ENCODE measurements at regions not wholly inside any gene's neighbourhood (a gene's known extent, or its start where the extent isn't known, plus 50 kb on each side); places are given as distances from the start of the nearest gene placed in this dataset.

DNA sequence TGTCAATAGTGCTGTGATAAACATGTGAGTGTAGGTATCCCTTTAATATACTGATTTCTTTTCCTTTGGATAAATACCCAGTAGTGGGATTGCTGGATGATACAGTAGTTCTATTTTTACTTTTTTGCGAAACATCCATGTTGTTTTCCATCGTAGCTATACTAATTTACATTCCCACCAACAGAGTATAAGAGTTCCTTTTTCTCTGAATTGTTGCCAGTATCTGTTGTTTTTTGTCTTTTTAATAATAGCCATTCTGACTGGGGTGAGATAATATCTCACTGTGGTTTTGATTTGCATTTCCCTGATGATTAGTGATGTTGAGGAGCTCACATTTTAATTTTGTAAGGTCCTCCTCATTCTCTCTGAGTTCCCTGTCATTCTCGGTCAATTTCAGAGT is 71.1 kb upstream of the NFIL3 start:
- Histone ChIP-seq H3K9me3 (ENCODE audit: control insufficient read depth, low read depth, low read length) (no peaks in the 10 kb centered on the region), H3K4me1 (ENCODE audit: control insufficient read depth, extremely low read depth, insufficient read depth, low read length) (peaks cover 4% of the 10 kb centered on the region), H3K9me1 (ENCODE audit: control insufficient read depth, extremely low read depth, insufficient read depth, low read length) (no peaks in the 10 kb centered on the region), H3K36me3 (ENCODE audit: control insufficient read depth in 2 of 2, extremely low read depth in 1 of 2, insufficient read depth in 2 of 2, low read length in 2 of 2) (no peaks in the 10 kb centered on the region), H4K20me1 (ENCODE audit: control insufficient read depth, extremely low read depth, insufficient read depth, low read length) (no peaks in the 10 kb centered on the region), H3K9ac (ENCODE audit: control insufficient read depth, extremely low read depth, insufficient read depth, low read length) (no peak overlapping the region), H3K79me2 (ENCODE audit: control insufficient read depth, insufficient read depth, low read length) (no peaks in the 10 kb centered on the region), H3K27me3 (ENCODE audit: control insufficient read depth, extremely low read depth, insufficient read depth, low read length) (peaks cover 7% of the 10 kb centered on the region), H3K4me2 (ENCODE audit: control insufficient read depth, extremely low read depth, insufficient read depth, low read depth, low read length) (no peak overlapping the region), H3K4me3 (ENCODE audit: control insufficient read depth in 2 of 3, extremely low read depth in 1 of 3, insufficient read depth in 2 of 3, low read depth in 1 of 3, low read length in 3 of 3) (no peak overlapping the region), H2AFZ (ENCODE audit: control insufficient read depth, low read length) (no peak overlapping the region), H3K27ac (ENCODE audit: control insufficient read depth, insufficient read depth, low read length) (no peak overlapping the region)
- DNase-seq (ENCODE audit: low read depth, low spot score) = no peak
- dilution Hi-C loops (cut with MboI; ENCODE audit: extremely low pct_ligation_motif_present, low sequenced_read_pairs) = no loop called here
- TF ChIP-seq CTCF (optimal IDR thresholded peaks at IDR 0.05 in 1 of 3, IDR thresholded peaks at IDR 0.05 in 1 of 3, conservative IDR thresholded peaks at IDR 0.05 in 1 of 3; ENCODE audit: extremely low read depth in 1 of 3, insufficient read depth in 2 of 3, low read length in 3 of 3) = no peak
- TF ChIP-seq EZH2 (IDR thresholded peaks at IDR 0.05; ENCODE audit: low read length) = no peak
- FAIRE-seq = no peak

DNA sequence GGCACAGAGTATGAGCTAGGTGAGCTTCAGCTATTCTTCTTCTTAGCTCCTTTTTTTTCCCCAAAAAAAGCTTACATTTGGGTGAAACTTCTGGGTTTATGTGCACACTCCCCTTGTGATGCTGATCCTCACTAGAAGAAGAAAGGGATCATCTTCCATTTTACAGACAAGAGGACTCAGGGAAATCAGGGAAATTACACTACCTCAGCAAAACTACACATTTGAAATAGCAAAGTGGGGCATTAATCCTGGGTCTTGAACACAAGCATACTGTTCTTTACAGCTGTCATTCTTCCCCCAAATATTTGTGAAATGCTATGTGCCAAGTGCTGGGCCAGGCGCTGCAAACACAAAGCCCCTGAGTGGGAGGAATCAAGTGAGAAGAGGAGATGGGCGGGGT is 68.6 kb upstream of the NFIL3 start:
- Histone ChIP-seq H3K27ac (ENCODE audit: control insufficient read depth, insufficient read depth, low read length) (no peak overlapping the region), H3K4me1 (ENCODE audit: control insufficient read depth, extremely low read depth, insufficient read depth, low read length) (peaks cover 4% of the 10 kb centered on the region), H2AFZ (ENCODE audit: control insufficient read depth, low read length) (no peak overlapping the region), H3K9me3 (ENCODE audit: control insufficient read depth, low read depth, low read length) (no peaks in the 10 kb centered on the region), H3K4me3 (ENCODE audit: control insufficient read depth in 2 of 3, extremely low read depth in 1 of 3, insufficient read depth in 2 of 3, low read depth in 1 of 3, low read length in 3 of 3) (no peak overlapping the region), H3K79me2 (ENCODE audit: control insufficient read depth, insufficient read depth, low read length) (no peaks in the 10 kb centered on the region), H3K27me3 (ENCODE audit: control insufficient read depth, extremely low read depth, insufficient read depth, low read length) (peaks cover 7% of the 10 kb centered on the region), H3K9me1 (ENCODE audit: control insufficient read depth, extremely low read depth, insufficient read depth, low read length) (no peaks in the 10 kb centered on the region), H4K20me1 (ENCODE audit: control insufficient read depth, extremely low read depth, insufficient read depth, low read length) (no peaks in the 10 kb centered on the region), H3K36me3 (ENCODE audit: control insufficient read depth in 2 of 2, extremely low read depth in 1 of 2, insufficient read depth in 2 of 2, low read length in 2 of 2) (no peaks in the 10 kb centered on the region), H3K4me2 (ENCODE audit: control insufficient read depth, extremely low read depth, insufficient read depth, low read depth, low read length) (no peak overlapping the region), H3K9ac (ENCODE audit: control insufficient read depth, extremely low read depth, insufficient read depth, low read length) (no peak overlapping the region)
- TF ChIP-seq CTCF (optimal IDR thresholded peaks at IDR 0.05 in 1 of 3, IDR thresholded peaks at IDR 0.05 in 1 of 3, conservative IDR thresholded peaks at IDR 0.05 in 1 of 3; ENCODE audit: extremely low read depth in 1 of 3, insufficient read depth in 2 of 3, low read length in 3 of 3) = no peak
- TF ChIP-seq EZH2 (IDR thresholded peaks at IDR 0.05; ENCODE audit: low read length) = no peak
- FAIRE-seq (no peak), DNase-seq (ENCODE audit: low read depth, low spot score) (no peak)
- dilution Hi-C loops (cut with MboI; ENCODE audit: extremely low pct_ligation_motif_present, low sequenced_read_pairs) = no loop called here
